Memory B cell (primary cell): ENCODE measurements at regions not wholly inside any gene's neighbourhood (a gene's known extent, or its start where the extent isn't known, plus 50 kb on each side); places are given as distances from the start of the nearest gene placed in this dataset.

Experiments used
- ATAC-seq: fragments of 150-1000 bp; cut with Tn5 transposase; 2 replicates; pipeline ENCODE4 v1.10.0; 2021; ENCODE audit warnings: low read depth, mild to moderate bottlenecking, moderate library complexity
- DNase-seq, 2 donors: peaks; one replicate each; pipeline ENCODE4 v3.0.0; 2022; ENCODE audit warnings: low spot score in 2 of 2
- H3K27ac Mint-ChIP-seq: one replicate; pipeline ENCODE4 v1.8.0; 2022; ENCODE audit warnings: mild to moderate bottlenecking, moderate library complexity, mixed read lengths
- H3K27me3 Mint-ChIP-seq: one replicate; pipeline ENCODE4 v1.8.0; 2022; ENCODE audit warnings: mixed read lengths
- H3K36me3 Mint-ChIP-seq: one replicate; pipeline ENCODE4 v1.8.0; 2022; ENCODE audit warnings: mild to moderate bottlenecking, mixed read lengths
- H3K4me1 Mint-ChIP-seq: one replicate; pipeline ENCODE4 v1.8.0; 2022; ENCODE audit warnings: mixed read lengths
- H3K4me3 Mint-ChIP-seq: one replicate; pipeline ENCODE4 v1.8.0; 2022; ENCODE audit warnings: mild to moderate bottlenecking, moderate library complexity, mixed read lengths
- H3K9me3 Mint-ChIP-seq: one replicate; pipeline ENCODE4 v1.8.0; 2022; ENCODE audit warnings: mixed read lengths

- Mint-ChIP-seq H3K4me1 (no peaks in the 10 kb centered on the region), H3K4me3 (no peak overlapping the region), H3K27ac (no peak overlapping the region), H3K36me3 (no peaks in the 10 kb centered on the region), H3K9me3 (peaks cover 1% of the 10 kb centered on the region), H3K27me3 (peaks cover 2% of the 10 kb centered on the region)
- DNase-seq, result no peak
- ATAC-seq, result no peak
These were observed 223.8 kb downstream of the BLID start for GRCh38 chr11:121892131-121892681.

DNA sequence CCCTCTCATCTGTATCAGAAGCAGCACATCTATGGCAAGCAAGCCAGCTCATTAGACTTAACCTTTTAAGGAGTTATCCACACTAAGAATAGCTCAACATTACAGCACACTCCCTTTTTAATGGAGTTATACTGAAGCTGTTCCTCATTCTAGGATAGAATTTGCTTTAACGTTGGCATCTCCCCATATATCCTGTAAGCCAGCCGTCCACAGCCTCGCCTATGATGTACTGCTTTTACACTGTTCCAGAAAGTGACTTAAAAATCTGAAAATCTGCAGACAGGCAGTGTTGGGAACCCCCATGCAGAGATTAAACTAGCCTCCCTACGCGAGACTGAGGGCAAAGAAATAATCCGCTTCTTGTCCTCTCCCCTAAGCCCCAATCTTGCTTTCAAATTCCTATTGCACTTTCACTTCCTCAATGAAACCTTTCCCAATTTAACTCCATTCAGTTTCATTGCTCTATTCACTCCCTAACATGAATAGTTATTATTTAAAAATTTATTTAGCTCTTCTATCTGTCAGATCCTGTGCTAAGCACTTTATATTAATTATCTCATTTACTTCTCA is 225.0 kb downstream of the BLID start:
- H3K4me3 Mint-ChIP-seq, result no peak overlapping the region
- DNase-seq, result no peak

GRCh38 chr11:121890377-121890776 is 225.6 kb downstream of the BLID start:
- ATAC-seq, result no peak
- Mint-ChIP-seq H3K36me3 (no peaks in the 10 kb centered on the region), H3K4me3 (no peak overlapping the region), H3K27me3 (peaks cover 2% of the 10 kb centered on the region), H3K9me3 (peaks cover 1% of the 10 kb centered on the region), H3K27ac (no peak overlapping the region), H3K4me1 (no peaks in the 10 kb centered on the region)
- DNase-seq, result no peak

More for the DNA sequence above, 225.0 kb downstream of the BLID start:
- Mint-ChIP-seq H3K9me3 (peaks cover 1% of the 10 kb centered on the region), H3K27me3 (peaks cover 2% of the 10 kb centered on the region), H3K36me3 (no peaks in the 10 kb centered on the region), H3K4me1 (no peaks in the 10 kb centered on the region), H3K27ac (no peak overlapping the region)
- ATAC-seq, result no peak

- ATAC-seq, result no peak
These were observed 226.1 kb downstream of the BLID start for GRCh38 chr11:121889931-121890330.

GRCh38 chr11:121889186-121889585 is 226.8 kb downstream of the BLID start:
- Mint-ChIP-seq H3K36me3 (no peaks in the 10 kb centered on the region), H3K27me3 (no peaks in the 10 kb centered on the region), H3K9me3 (no peaks in the 10 kb centered on the region), H3K4me1 (no peaks in the 10 kb centered on the region), H3K4me3 (no peak overlapping the region), H3K27ac (no peak overlapping the region)
- ATAC-seq (no peak), DNase-seq (no peak)

More at GRCh38 chr11:121889931-121890330, 226.1 kb downstream of the BLID start:
- no peaks in the 10 kb centered on the region for H3K4me1 Mint-ChIP-seq
- no peak for DNase-seq
- peaks cover under 1% of the 10 kb centered on the region for H3K9me3 Mint-ChIP-seq
- no peaks in the 10 kb centered on the region for H3K36me3 Mint-ChIP-seq
- peaks cover 1% of the 10 kb centered on the region for H3K27me3 Mint-ChIP-seq
- no peak overlapping the region for H3K27ac Mint-ChIP-seq
- no peak overlapping the region for H3K4me3 Mint-ChIP-seq

DNA sequence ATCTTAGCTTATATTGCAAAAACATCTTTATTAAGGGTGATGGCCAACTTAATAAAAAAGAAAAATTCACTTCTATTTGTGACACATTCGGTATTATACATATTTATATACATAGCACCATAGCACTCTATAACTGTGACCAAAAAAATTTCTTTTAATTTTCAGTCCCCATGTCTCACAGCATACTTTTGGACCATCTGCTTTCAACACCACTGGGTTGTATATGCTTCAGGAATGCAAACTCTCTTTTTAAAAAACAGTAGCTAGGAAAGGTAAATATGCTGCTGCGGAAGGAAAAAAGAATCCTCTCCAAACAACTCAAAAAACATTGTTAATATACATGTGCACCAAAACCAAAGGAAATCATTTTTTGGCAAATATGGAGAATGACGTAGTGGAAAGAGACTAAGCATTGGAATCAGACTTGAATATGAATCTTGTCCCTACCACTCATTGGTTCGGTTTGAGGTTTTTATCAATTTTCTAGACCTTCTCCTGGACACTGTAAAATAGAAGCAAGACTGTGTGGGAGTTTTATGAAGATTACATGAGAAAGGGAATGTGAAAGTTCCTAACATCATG is 227.9 kb downstream of the BLID start:
- Mint-ChIP-seq H3K4me1 (no peaks in the 10 kb centered on the region), H3K27ac (no peak overlapping the region), H3K9me3 (no peaks in the 10 kb centered on the region), H3K4me3 (no peak overlapping the region), H3K36me3 (no peaks in the 10 kb centered on the region), H3K27me3 (no peaks in the 10 kb centered on the region)
- DNase-seq (no peak), ATAC-seq (no peak)

DNA sequence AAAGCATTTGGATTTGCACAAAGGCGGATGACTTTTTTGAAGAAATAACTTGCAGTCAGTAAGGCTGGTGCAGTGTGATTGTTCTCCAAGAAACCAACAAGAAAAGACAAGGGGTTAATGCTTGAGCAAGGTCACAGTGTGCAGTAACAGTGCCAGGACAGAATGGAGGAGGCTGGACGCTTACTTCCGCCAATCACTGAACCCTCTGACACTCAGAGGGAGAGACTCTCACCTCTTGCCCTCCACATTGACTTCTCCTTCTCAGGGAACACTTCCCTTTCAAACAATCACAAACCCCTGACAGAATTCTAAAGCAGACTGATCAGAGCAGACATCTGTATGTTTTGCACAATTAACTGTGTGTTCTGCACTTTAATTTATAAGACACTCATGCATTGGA is 228.4 kb downstream of the BLID start:
- no peak for ATAC-seq
- Mint-ChIP-seq H3K27ac (no peak overlapping the region), H3K36me3 (no peaks in the 10 kb centered on the region), H3K4me3 (no peak overlapping the region), H3K4me1 (no peaks in the 10 kb centered on the region), H3K9me3 (no peaks in the 10 kb centered on the region), H3K27me3 (no peaks in the 10 kb centered on the region)
- no peak for DNase-seq

- Mint-ChIP-seq H3K36me3 (no peaks in the 10 kb centered on the region), H3K4me3 (no peak overlapping the region), H3K9me3 (no peaks in the 10 kb centered on the region), H3K27ac (no peak overlapping the region), H3K4me1 (no peaks in the 10 kb centered on the region), H3K27me3 (no peaks in the 10 kb centered on the region)
- ATAC-seq (no peak), DNase-seq (no peak)
These were observed 229.0 kb downstream of the BLID start for GRCh38 chr11:121886996-121887395.

DNA sequence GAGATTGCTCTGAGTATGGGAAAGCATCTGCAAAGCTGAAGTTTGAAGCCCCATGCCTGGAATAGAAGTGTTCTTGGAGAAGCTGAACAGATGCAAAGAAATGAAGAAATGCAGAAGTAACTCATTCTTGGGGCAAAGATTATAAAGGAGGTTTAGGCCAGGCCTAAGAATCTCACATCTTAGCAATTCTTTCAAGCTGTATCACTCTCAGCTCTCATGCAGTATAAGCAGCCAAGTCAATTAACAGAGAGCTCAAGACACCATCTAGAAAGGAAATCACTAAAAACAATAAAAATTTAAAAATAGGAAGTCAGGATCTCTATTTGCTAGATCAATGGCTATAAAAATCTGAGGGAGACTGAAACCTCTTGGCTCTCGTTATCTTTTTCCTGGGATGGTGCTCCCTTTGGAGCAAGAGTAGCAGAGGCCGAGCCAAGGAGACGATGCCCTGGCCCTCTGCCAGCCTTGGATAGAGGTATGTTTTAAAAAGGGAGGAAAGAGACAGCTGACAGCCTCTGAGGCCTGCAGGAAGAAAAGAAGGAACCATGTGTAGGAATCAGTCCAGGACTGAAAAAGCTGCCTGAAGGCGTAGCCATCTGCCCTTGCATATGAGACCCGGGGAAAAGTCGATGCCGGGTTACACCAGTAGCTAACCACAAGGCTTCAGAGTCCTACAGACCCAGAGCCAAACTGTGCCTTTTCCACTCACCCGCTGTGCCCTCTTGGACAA is 229.8 kb downstream of the BLID start:
- H3K27me3 Mint-ChIP-seq, result peaks cover 2% of the 10 kb centered on the region
- H3K4me3 Mint-ChIP-seq, result no peak overlapping the region
- H3K27ac Mint-ChIP-seq, result no peak overlapping the region
- ATAC-seq (no peak), DNase-seq (no peak)
- no peaks in the 10 kb centered on the region for H3K4me1 Mint-ChIP-seq
- H3K36me3 Mint-ChIP-seq, result no peaks in the 10 kb centered on the region
- H3K9me3 Mint-ChIP-seq, result no peaks in the 10 kb centered on the region

- Mint-ChIP-seq H3K9me3 (no peaks in the 10 kb centered on the region), H3K4me1 (no peaks in the 10 kb centered on the region), H3K27me3 (peaks cover 5% of the 10 kb centered on the region), H3K36me3 (no peaks in the 10 kb centered on the region), H3K4me3 (no peak overlapping the region), H3K27ac (no peak overlapping the region)
- DNase-seq (no peak), ATAC-seq (no peak)
These were observed 231.4 kb downstream of the BLID start for GRCh38 chr11:121884626-121885025.

DNA sequence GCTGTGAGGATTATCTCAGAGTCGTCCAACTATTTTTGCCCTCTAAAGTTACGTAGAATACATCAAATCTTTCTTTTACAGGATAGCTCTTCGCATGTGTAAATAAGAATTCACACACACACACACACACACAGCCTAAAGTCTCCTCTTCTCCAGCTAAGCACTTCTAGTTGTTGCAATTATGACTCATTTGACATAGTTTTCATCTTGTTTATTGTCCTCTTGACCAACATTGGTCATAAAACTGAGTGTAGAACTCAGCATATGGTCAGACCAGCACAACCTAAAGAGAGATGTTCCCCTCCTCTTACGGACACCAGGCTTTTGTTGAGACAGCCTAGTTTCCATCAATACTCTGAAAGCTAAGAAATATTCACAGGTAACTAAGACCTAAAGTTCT is 234.2 kb downstream of the BLID start:
- no peak for DNase-seq
- Mint-ChIP-seq H3K4me3 (no peak overlapping the region), H3K9me3 (no peaks in the 10 kb centered on the region), H3K4me1 (no peaks in the 10 kb centered on the region), H3K36me3 (no peaks in the 10 kb centered on the region), H3K27ac (no peak overlapping the region), H3K27me3 (peaks cover 6% of the 10 kb centered on the region)
- no peak for ATAC-seq

DNA sequence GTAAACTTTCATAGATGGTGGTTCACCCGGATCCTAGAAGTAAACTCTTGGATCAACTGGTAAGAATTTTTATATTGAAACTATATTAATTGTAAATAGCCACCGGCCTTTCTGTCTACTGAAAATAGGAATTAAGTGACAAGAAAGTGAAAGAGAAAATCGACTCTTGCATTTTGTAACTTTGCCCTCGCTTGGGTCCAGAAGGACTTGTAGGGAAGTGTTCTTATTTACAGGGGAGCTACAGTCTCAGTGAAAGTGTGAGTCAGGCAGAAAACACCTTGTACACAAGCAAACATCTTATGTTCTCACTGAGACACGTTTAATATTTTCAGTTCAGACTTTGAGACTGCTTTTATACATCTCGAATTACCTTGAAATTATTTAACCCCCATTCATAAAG is 238.9 kb downstream of the BLID start:
- DNase-seq, result no peak
- H3K9me3 Mint-ChIP-seq, result no peaks in the 10 kb centered on the region
- no peaks in the 10 kb centered on the region for H3K36me3 Mint-ChIP-seq
- no peaks in the 10 kb centered on the region for H3K4me1 Mint-ChIP-seq
- no peak overlapping the region for H3K27ac Mint-ChIP-seq
- H3K4me3 Mint-ChIP-seq, result no peak overlapping the region
- no peak for ATAC-seq
- peaks cover 6% of the 10 kb centered on the region for H3K27me3 Mint-ChIP-seq

DNA sequence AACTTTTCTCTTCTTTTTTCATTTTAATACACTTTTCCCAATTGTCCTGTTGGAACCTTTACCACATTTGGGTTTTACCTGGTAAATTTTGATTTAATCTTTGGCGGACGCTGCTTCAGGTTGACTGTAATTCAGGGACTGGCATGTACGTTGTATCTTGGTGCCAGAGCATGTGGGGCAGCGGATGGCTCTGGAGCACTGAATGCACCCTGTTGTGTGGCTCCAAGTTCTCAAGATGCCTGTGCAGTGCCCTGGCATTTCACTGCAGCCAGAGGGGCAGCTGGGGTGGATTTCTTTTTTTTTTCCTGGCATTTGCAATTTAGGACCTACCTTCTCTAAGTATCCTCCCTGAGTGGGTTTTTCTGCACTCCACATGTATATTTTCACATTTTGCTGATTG is 242.2 kb downstream of the BLID start:
- no peaks in the 10 kb centered on the region for H3K4me1 Mint-ChIP-seq
- H3K9me3 Mint-ChIP-seq, result no peaks in the 10 kb centered on the region
- peaks cover 6% of the 10 kb centered on the region for H3K27me3 Mint-ChIP-seq

GRCh38 chr11:121872356-121872755 is 243.7 kb downstream of the BLID start:
- Mint-ChIP-seq H3K4me3 (no peak overlapping the region), H3K27ac (no peak overlapping the region), H3K4me1 (no peaks in the 10 kb centered on the region), H3K9me3 (no peaks in the 10 kb centered on the region), H3K27me3 (peaks cover 6% of the 10 kb centered on the region), H3K36me3 (no peaks in the 10 kb centered on the region)
- ATAC-seq (no peak), DNase-seq (no peak)

More for the DNA sequence above, 242.2 kb downstream of the BLID start:
- H3K27ac Mint-ChIP-seq, result no peak overlapping the region
- DNase-seq (no peak), ATAC-seq (no peak)
- no peaks in the 10 kb centered on the region for H3K36me3 Mint-ChIP-seq
- no peak overlapping the region for H3K4me3 Mint-ChIP-seq
